HG02870 (cell line): ENCODE measurements at regions not wholly inside any gene's neighbourhood (a gene's known extent, or its start where the extent isn't known, plus 50 kb on each side); places are given as distances from the start of the nearest gene placed in this dataset.

ENCODE experiments used
- ATAC-seq: cut with Tn5 transposase; IDR thresholded peaks from one replicate; pipeline ENCODE4 v1.9.1; 2021; ENCODE audit warnings: mild to moderate bottlenecking, moderate library complexity; ENCODE audit not compliant: unreplicated experiment

- no peak for ATAC-seq
These were observed 376.7 kb upstream of the DDI1 start for GRCh38 chr11:103659743-103660142.

DNA sequence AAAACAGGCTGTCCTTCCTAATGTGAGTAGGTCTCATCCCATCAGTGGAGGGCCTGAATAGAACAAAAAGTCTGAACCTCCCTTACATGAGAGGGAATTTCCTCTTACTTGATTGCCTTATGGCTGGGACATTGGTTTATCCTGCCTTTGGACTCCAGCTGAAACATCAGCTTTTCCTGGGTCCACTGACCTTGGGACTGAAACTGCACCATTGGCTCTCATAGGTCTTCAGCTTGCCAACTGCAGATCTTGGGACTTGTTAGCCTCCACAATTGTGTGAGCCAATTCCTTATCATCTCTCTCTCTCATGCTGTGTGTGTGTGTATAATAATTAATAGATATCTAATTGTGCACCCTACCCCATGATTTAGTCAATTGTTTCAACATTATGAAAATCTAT, 375.3 kb upstream of the DDI1 start:
- no peak for ATAC-seq

DNA sequence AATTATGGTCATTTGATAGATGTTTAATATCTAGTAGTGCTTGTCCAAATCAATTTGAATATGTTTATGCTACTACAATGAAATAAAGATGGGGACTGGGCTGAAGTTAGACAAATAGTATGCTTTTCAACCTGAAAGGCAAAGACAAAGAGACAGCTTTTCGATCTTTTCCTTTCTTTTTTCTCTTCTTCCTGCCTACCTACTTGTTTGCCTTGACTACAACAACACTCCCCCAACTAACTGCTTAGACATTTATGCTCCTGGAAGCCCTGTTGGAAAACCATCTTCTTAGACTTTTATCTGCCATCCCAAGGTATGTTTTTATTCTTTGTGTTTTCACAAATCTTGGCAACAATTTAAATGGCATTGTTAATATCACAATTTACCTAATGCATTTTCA, 374.4 kb upstream of the DDI1 start:
- ATAC-seq: no peak

- ATAC-seq: no peak
These were observed 373.6 kb upstream of the DDI1 start for GRCh38 chr11:103662880-103663279.

- no peak for ATAC-seq
These were observed 367.6 kb upstream of the DDI1 start for GRCh38 chr11:103668859-103669258.

GRCh38 chr11:103671143-103671651, 365.2 kb upstream of the DDI1 start:
- ATAC-seq: peak; percentile 42

DNA sequence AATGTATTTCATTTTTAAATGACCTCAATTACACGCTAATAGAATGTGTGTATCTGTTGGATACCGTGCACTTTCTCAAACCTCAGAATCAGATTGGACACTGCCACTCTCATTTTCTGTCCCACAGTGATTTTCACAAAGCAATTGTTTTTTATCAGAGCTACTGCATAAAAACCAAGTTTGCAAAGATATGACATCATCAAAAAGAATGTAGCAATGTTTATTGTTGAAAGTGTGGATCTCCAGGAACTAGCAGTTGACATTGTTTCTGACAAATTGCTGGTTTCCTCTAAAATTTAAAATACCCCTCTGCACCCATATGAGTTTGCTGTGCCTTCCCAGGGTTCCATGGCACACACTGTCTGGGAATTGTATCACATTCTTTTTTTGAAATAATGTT, 362.7 kb upstream of the DDI1 start:
- ATAC-seq: no peak

GRCh38 chr11:103676413-103676812, 360.0 kb upstream of the DDI1 start:
- no peak for ATAC-seq

DNA sequence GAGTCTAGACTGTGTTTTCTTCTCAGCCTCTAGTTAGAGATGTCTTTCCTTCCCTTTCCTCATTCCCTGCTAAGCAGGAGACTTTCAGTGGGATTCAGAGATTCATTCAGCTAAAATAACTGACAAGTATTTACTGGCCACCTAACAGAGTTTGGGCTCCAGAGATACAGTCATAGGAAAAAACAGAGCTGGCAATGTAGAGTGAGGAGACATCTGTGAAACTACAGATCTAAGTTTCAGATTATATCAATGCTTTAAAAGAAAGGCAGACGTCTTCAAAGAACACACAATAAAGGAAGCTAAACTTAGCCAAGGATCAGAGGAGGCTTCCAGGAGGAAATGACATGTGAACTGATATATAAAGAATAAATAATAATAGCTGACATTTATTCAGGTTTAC, 355.6 kb upstream of the DDI1 start:
- ATAC-seq: no peak

- ATAC-seq: peak; percentile 8
These were observed 354.6 kb upstream of the DDI1 start for GRCh38 chr11:103681855-103682254.

DNA sequence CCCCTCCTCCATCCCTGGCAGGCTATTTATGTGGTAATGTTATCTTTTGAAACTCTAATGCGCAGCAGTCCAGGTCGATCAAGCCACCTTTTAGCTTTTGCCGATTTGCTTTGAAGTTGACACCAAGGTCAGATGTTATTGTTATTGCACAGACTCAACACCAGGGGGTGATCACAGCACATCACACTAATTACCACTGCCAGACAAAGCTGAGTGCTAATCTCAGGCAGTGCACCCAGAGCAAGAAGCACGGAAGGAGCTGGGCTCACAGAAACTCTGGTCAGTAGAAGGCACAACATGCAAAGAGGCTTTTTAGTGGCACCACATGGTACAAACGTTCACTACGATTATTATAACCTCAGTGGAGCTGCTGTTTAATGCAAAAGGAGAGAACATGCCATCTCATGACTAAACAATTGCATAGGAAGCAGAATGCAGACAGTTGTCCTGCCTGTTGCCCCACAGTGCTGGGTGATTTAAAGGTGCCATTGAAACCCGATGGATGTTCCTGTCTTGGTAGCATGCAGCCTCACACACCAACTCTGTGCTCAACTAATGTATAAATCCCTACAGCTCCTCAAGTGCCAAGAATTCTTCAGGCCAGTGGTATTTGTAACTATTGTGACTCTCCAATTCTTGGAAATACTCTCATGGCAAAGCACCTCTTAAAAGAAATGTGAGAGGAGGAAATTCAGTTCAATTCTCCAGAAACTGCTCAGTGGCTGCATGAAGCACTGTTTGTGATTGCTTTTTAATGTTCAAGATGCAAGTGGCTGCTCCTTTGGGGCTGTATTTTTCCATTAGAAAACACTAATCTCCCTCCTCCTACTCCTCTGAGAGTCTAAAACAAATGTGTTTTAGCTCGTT, 353.9 kb upstream of the DDI1 start:
- ATAC-seq: peak; percentile 91

DNA sequence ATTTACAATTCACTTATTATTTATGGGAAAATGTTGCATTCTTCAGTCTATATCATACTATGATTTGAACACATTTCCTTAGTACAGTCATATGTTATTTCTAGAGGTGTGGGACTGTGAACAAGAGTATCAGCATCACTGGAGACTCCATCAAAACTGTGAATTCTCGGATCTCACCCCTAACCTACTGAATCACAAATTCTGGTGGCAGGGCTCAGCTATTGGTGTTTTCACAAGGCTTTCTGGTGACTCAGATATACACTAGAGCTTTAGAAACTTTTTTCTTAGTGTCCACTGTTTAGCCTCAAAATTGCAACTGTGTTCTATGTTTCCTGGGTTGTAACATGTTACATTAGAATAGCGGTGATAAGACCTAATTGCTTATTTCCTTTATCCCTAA, 352.9 kb upstream of the DDI1 start:
- no peak for ATAC-seq

GRCh38 chr11:103688924-103689323, 347.5 kb upstream of the DDI1 start:
- no peak for ATAC-seq

- no peak for ATAC-seq
These were observed 346.1 kb upstream of the DDI1 start for GRCh38 chr11:103690356-103690755.

GRCh38 chr11:103696123-103696522, 340.3 kb upstream of the DDI1 start:
- ATAC-seq: no peak

DNA sequence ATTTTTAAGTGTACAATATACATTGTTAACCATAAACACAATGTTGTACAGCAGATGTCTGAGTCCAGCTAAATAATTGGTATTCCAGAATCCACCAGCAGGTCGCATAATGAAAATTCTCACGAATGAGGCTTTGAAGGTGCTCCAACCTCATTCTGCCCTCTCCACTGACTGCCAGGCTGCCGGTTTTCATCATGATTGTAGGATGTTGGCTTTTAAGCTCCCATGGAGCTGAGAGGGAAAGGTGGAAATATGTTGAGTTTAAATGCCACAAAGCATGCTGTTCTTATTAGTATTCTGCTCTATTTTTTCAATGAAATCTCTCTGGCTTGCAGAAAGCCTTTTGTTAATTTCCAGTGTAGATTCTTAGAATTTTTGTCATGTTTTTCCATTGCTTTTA, 337.2 kb upstream of the DDI1 start:
- no peak for ATAC-seq

- ATAC-seq: no peak
These were observed 336.8 kb upstream of the DDI1 start for GRCh38 chr11:103699656-103700055.

GRCh38 chr11:103700622-103701021, 335.8 kb upstream of the DDI1 start:
- ATAC-seq: no peak

DNA sequence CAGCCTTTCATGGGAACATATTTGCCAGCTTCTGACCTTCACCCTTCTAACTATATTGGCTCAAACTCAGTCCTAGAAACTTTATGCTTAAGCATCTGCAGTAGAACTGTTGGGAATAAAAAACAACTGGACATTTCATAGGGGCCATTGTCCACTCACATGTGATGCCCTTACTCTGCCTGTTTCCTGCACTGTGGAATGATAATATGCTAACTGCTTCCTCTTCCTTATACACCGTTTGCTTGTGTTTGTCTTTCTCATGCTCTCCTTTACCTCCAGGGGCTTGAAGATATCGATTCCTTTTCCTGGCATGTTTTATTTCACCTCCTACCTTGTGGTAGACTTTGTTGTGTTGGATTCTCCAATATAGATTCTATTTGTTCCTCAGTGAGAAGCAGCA, 333.0 kb upstream of the DDI1 start:
- no peak for ATAC-seq

- ATAC-seq: no peak
These were observed 332.5 kb upstream of the DDI1 start for GRCh38 chr11:103703954-103704353.

DNA sequence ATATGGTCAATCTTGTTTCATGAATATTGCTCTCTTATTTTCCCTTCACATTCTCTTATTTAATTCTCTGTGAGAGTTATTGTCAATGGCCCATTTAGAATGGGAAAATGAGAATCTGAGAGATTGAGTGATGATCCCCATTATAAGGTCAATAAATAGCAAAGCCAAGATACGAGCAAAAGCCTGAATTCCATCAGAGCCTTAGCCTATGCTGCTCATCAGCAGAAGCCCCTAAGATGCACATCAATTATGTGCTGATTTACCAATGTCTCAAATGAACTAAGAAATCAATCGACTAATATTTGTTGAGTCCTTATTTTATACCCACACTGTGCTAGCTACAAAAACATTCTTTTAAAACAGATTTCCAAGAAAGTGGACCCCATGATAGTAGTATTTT, 330.8 kb upstream of the DDI1 start:
- no peak for ATAC-seq

- no peak for ATAC-seq
These were observed 327.1 kb upstream of the DDI1 start for GRCh38 chr11:103709371-103709770.

DNA sequence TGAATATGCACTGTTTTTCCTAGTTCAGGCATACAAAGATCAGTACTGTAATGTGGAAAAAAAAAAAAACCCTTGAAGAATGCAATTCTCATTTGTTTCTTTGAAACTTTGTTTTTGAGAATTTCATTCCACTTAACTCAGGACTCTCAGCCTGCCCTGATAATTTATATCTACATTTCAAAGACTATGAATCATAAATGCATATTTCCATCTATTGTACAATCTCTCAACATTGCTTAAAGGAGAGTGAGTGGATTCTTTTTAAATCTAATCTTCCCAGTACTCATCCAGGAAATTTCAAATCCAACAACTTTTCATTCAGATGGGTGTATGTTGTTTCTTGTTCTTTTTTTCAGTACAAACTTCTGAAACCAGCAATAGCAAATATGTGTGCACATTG, 322.2 kb upstream of the DDI1 start:
- ATAC-seq: no peak
